ENCODE measurements at regions not wholly inside any gene's neighbourhood (a gene's known extent, or its start where the extent isn't known, plus 50 kb on each side); places are given as distances from the start of the nearest gene placed in this dataset.

GRCh38 chr13:84902243-84902642, 897.0 kb downstream of the SLITRK6 start:
- H3K4me1 ChIP-seq = no peaks in the 10 kb centered on the region
- H3K27ac ChIP-seq = no peak overlapping the region
- intact Hi-C loops (cut with DNase I; ENCODE audit: low total_unique reads) = no loop called here
- H3K36me3 ChIP-seq = no peaks in the 10 kb centered on the region
- H3K9me3 ChIP-seq = no peaks in the 10 kb centered on the region
- no peak for DNase-seq (ENCODE audit: low spot score in 2 of 2)
- no peaks in the 10 kb centered on the region for H3K27me3 ChIP-seq
- H3K4me3 ChIP-seq = no peak overlapping the region
- no peak for TF ChIP-seq POLR2AphosphoS5 (IDR thresholded peaks at IDR 0.05)

- Histone ChIP-seq H3K27ac (no peak overlapping the region), H3K4me3 (no peak overlapping the region), H3K4me1 (no peaks in the 10 kb centered on the region), H3K36me3 (no peaks in the 10 kb centered on the region), H3K9me3 (no peaks in the 10 kb centered on the region), H3K27me3 (no peaks in the 10 kb centered on the region)
- DNase-seq (ENCODE audit: low spot score in 2 of 2) = no peak
- intact Hi-C loops (cut with DNase I; ENCODE audit: low total_unique reads) = no loop called here
- TF ChIP-seq POLR2AphosphoS5 (IDR thresholded peaks at IDR 0.05) (no peak), CTCF (IDR thresholded peaks at IDR 0.05) (peak in 2 of 3 donors; percentile 37 to 53)
Observed at GRCh38 chr13:84896128-84896527, 903.1 kb downstream of the SLITRK6 start.

GRCh38 chr13:84894749-84895148, 904.5 kb downstream of the SLITRK6 start:
- Histone ChIP-seq H3K36me3 (no peaks in the 10 kb centered on the region), H3K27ac (no peak overlapping the region), H3K27me3 (no peaks in the 10 kb centered on the region), H3K4me1 (no peaks in the 10 kb centered on the region), H3K9me3 (no peaks in the 10 kb centered on the region), H3K4me3 (no peak overlapping the region)
- DNase-seq (ENCODE audit: low spot score in 2 of 2) = no peak
- intact Hi-C loops (cut with DNase I; ENCODE audit: low total_unique reads) = no loop called here
- TF ChIP-seq POLR2AphosphoS5 (IDR thresholded peaks at IDR 0.05) = no peak
- no peak for TF ChIP-seq POLR2A (IDR thresholded peaks at IDR 0.05)
- TF ChIP-seq CTCF (IDR thresholded peaks at IDR 0.05) = no peak

GRCh38 chr13:84885868-84886267, 913.4 kb downstream of the SLITRK6 start:
- Histone ChIP-seq H3K27ac (no peak overlapping the region), H3K4me1 (no peaks in the 10 kb centered on the region), H3K9me3 (no peaks in the 10 kb centered on the region), H3K36me3 (no peaks in the 10 kb centered on the region), H3K4me3 (no peak overlapping the region), H3K27me3 (peaks cover 0 to 2% of the 10 kb centered on the region in 2 donors)
- intact Hi-C loops (cut with DNase I; ENCODE audit: low total_unique reads) = no loop called here
- DNase-seq (ENCODE audit: low spot score in 2 of 2) = no peak
- TF ChIP-seq CTCF (IDR thresholded peaks at IDR 0.05) = no peak
- TF ChIP-seq POLR2AphosphoS5 (IDR thresholded peaks at IDR 0.05) = no peak
- TF ChIP-seq POLR2A (IDR thresholded peaks at IDR 0.05) = no peak

GRCh38 chr13:84873951-84874350, 925.3 kb downstream of the SLITRK6 start:
- no peak overlapping the region for H3K27ac ChIP-seq
- H3K36me3 ChIP-seq = no peaks in the 10 kb centered on the region
- no peaks in the 10 kb centered on the region for H3K4me1 ChIP-seq
- H3K4me3 ChIP-seq = no peak overlapping the region
- intact Hi-C loops (cut with DNase I; ENCODE audit: low total_unique reads) = no loop called here
- TF ChIP-seq POLR2AphosphoS5 (IDR thresholded peaks at IDR 0.05) (no peak), CTCF (IDR thresholded peaks at IDR 0.05) (no peak), POLR2A (IDR thresholded peaks at IDR 0.05) (no peak)
- no peak for DNase-seq (ENCODE audit: low spot score in 2 of 2)
- peaks cover 11% of the 10 kb centered on the region in 2 donors for H3K9me3 ChIP-seq
- H3K27me3 ChIP-seq = no peaks in the 10 kb centered on the region

- no peaks in the 10 kb centered on the region for H3K27me3 ChIP-seq
- no peak overlapping the region for H3K27ac ChIP-seq
- H3K9me3 ChIP-seq = no peaks in the 10 kb centered on the region
- no peaks in the 10 kb centered on the region for H3K4me1 ChIP-seq
- no peak overlapping the region for H3K4me3 ChIP-seq
- no peak for DNase-seq (ENCODE audit: low spot score in 2 of 2)
- intact Hi-C loops (cut with DNase I; ENCODE audit: low total_unique reads) = no loop called here
- no peak for TF ChIP-seq CTCF (IDR thresholded peaks at IDR 0.05)
- TF ChIP-seq POLR2AphosphoS5 (IDR thresholded peaks at IDR 0.05) = no peak
- no peak for TF ChIP-seq POLR2A (IDR thresholded peaks at IDR 0.05)
- H3K36me3 ChIP-seq = no peaks in the 10 kb centered on the region
Observed at GRCh38 chr13:84870190-84870589, 929.0 kb downstream of the SLITRK6 start.

Measured in breast epithelium (tissue), 4 donors.